ENCODE measurements at regions not wholly inside any gene's neighbourhood (a gene's known extent, or its start where the extent isn't known, plus 50 kb on each side); places are given as distances from the start of the nearest gene placed in this dataset.

DNA sequence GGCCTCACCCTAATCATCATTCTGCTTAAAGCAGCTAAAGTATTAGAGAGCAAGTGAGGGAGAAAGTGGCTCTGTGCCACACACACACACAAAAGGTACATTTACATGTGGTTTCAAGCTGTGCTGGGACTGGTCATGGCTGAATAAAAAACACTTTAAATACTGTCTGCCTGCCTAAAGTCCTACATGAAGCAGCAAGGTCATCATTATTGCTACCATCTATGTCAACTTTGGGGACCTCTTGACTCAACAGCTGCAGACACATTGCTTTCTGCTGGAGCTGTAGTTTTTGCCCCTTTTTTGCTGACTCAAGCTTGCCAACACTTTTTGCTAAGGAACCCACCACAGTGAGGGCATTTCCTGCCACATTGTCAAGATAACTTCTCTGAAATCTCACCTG is 1237.9 kb downstream of the ROBO2 start:
- Histone ChIP-seq H3K27me3 (no peaks in the 10 kb centered on the region), H3K36me3 (no peaks in the 10 kb centered on the region), H3K4me1 (no peaks in the 10 kb centered on the region), H3K4me3 (no peak overlapping the region), H3K9me3 (no peaks in the 10 kb centered on the region), H3K27ac (no peak overlapping the region)
- no peak for TF ChIP-seq POLR2AphosphoS5 (IDR thresholded peaks at IDR 0.05)
- TF ChIP-seq POLR2A (IDR thresholded peaks at IDR 0.05) = no peak
- no peak for TF ChIP-seq CTCF (IDR thresholded peaks at IDR 0.05)
- TF ChIP-seq EP300 (IDR thresholded peaks at IDR 0.05) = no peak
- DNase-seq (no peak), ATAC-seq (ENCODE audit: low FRiP score in 2 of 2) (no peak)

GRCh38 chr3:78279091-78279490 is 1239.2 kb downstream of the ROBO2 start:
- H3K27ac ChIP-seq = no peak overlapping the region
- ATAC-seq (ENCODE audit: low FRiP score in 2 of 2) (no peak), DNase-seq (no peak)
- WGBS, 2 donors = 68 to 73% methylated on average over 3 of the region's 3 CpGs
- no peak overlapping the region for H3K4me3 ChIP-seq
- H3K36me3 ChIP-seq = no peaks in the 10 kb centered on the region
- H3K4me1 ChIP-seq = no peaks in the 10 kb centered on the region
- no peaks in the 10 kb centered on the region for H3K9me3 ChIP-seq
- H3K27me3 ChIP-seq = no peaks in the 10 kb centered on the region
- TF ChIP-seq CTCF (IDR thresholded peaks at IDR 0.05) (no peak), POLR2AphosphoS5 (IDR thresholded peaks at IDR 0.05) (no peak), EP300 (IDR thresholded peaks at IDR 0.05) (no peak), POLR2A (IDR thresholded peaks at IDR 0.05) (no peak)

GRCh38 chr3:78281381-78281780 is 1241.5 kb downstream of the ROBO2 start:
- no peak for ATAC-seq (ENCODE audit: low FRiP score in 2 of 2)
- DNase-seq = peak in 1 of 2 donors; percentile 7
- no peaks in the 10 kb centered on the region for H3K4me1 ChIP-seq

GRCh38 chr3:78283994-78284393 is 1244.1 kb downstream of the ROBO2 start:
- DNase-seq (no peak), ATAC-seq (ENCODE audit: low FRiP score in 2 of 2) (no peak)
- WGBS, 2 donors = 73 to 78% methylated on average over 2 of the region's 2 CpGs
- no peaks in the 10 kb centered on the region for H3K9me3 ChIP-seq
- no peaks in the 10 kb centered on the region for H3K4me1 ChIP-seq
- TF ChIP-seq CTCF (IDR thresholded peaks at IDR 0.05) (no peak), EP300 (IDR thresholded peaks at IDR 0.05) (no peak), POLR2AphosphoS5 (IDR thresholded peaks at IDR 0.05) (no peak), POLR2A (IDR thresholded peaks at IDR 0.05) (no peak)
- H3K4me3 ChIP-seq = no peak overlapping the region
- H3K36me3 ChIP-seq = no peaks in the 10 kb centered on the region
- no peaks in the 10 kb centered on the region for H3K27me3 ChIP-seq
- no peak overlapping the region for H3K27ac ChIP-seq

More at GRCh38 chr3:78281381-78281780, 1241.5 kb downstream of the ROBO2 start:
- TF ChIP-seq POLR2AphosphoS5 (IDR thresholded peaks at IDR 0.05) (no peak), CTCF (IDR thresholded peaks at IDR 0.05) (no peak), EP300 (IDR thresholded peaks at IDR 0.05) (no peak), POLR2A (IDR thresholded peaks at IDR 0.05) (no peak)
- 80 to 97% methylated on average over 1 to 6 of the region's 6 CpGs for WGBS, 2 donors
- no peaks in the 10 kb centered on the region for H3K36me3 ChIP-seq
- H3K4me3 ChIP-seq = no peak overlapping the region
- no peaks in the 10 kb centered on the region for H3K9me3 ChIP-seq
- H3K27ac ChIP-seq = no peak overlapping the region
- H3K27me3 ChIP-seq = no peaks in the 10 kb centered on the region

DNA sequence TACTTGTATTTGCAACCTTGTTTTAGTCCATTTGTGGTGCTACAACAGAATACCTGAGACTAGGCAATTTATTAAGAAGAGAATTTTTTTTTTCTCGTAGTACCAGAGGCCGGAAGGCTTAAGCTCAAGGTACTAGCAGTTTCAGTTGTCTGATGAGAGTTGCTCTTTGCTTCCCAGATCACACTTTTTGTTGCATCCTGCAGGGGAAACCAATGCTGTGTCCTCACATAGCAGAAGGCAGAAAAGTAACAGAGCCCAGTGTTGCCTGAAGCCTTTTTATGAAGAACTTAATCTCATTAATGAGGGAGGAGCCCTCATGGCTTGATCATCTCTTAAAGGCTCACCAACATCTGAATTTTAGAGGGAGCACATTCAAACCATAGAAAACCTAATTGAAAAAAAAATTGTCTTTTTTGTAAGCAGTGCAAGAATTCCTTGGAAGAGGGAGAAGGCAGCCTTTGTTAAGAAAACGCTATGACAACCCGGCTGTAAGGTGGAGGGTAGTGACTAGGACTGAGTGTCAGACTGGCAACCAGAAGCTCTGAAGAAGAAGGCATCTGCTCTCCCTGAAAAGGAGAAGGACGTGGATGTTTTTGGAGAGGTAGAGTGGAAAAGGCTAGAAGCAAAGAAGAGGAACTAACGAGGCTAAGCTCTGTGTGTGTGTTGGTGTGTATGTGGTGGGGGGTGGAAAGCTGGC is 1245.3 kb downstream of the ROBO2 start:
- ATAC-seq (ENCODE audit: low FRiP score in 2 of 2) (no peak), DNase-seq (no peak)
- no peak for TF ChIP-seq EP300 (IDR thresholded peaks at IDR 0.05)
- TF ChIP-seq POLR2A (IDR thresholded peaks at IDR 0.05) = no peak
- TF ChIP-seq POLR2AphosphoS5 (IDR thresholded peaks at IDR 0.05) = no peak
- no peak for TF ChIP-seq CTCF (IDR thresholded peaks at IDR 0.05)
- Histone ChIP-seq H3K36me3 (no peaks in the 10 kb centered on the region), H3K9me3 (no peaks in the 10 kb centered on the region), H3K27me3 (no peaks in the 10 kb centered on the region), H3K4me3 (no peak overlapping the region), H3K27ac (no peak overlapping the region), H3K4me1 (no peaks in the 10 kb centered on the region)
- WGBS, 2 donors = 78 to 80% methylated on average over 6 of the region's 6 CpGs

Data from upper lobe of left lung (tissue), 6 donors.